Thoracic aorta (tissue), 2 donors: ENCODE measurements at regions not wholly inside any gene's neighbourhood (a gene's known extent, or its start where the extent isn't known, plus 50 kb on each side); places are given as distances from the start of the nearest gene placed in this dataset.

ENCODE experiments used
- ATAC-seq: fragments of 150-250 bp; one replicate; pipeline ENCODE4 v1.8.0; 2017; ENCODE audit warnings: low read depth; ENCODE audit not compliant: insufficient number of reproducible peaks, low FRiP score
- DNase-seq: peaks from one replicate; pipeline ENCODE4 v3.0.0-alpha.2; 2020; ENCODE audit warnings: low spot score
- H3K27ac ChIP-seq, 2 donors: fragments of 200-600 bp; sonication (generic); 1 replicate in 1 of 2; 2 replicates in 1 of 2; pipeline ENCODE4 v1.5.1; 2016; ENCODE audit warnings: mild to moderate bottlenecking in 2 of 2, moderate library complexity in 2 of 2
- H3K27me3 ChIP-seq: fragments of 200-600 bp; sonication (generic); replicated peaks from 2 replicates; pipeline ENCODE4 v1.6.0; 2016; ENCODE audit warnings: mild to moderate bottlenecking; ENCODE audit not compliant: insufficient read depth
- H3K36me3 ChIP-seq: fragments of 200-600 bp; sonication (generic); one replicate; pipeline ENCODE4 v1.5.1; 2016
- H3K4me1 ChIP-seq, 2 donors: fragments of 200-600 bp; sonication (generic); 1 replicate in 1 of 2; 2 replicates in 1 of 2; pipeline versions ENCODE4 v1.5.1 to v1.6.0; 2016; ENCODE audit warnings: low read depth in 2 of 2, mild to moderate bottlenecking in 1 of 2; ENCODE audit not compliant: control insufficient read depth in 1 of 2
- H3K4me3 ChIP-seq: fragments of 200-600 bp; sonication (generic); 2 replicates; pipeline ENCODE4 v1.5.1; 2016; ENCODE audit warnings: mild to moderate bottlenecking
- H3K9me3 ChIP-seq: fragments of 200-600 bp; sonication (generic); 2 replicates; pipeline ENCODE4 v1.5.1; 2016
- TF ChIP-seq, protein P1 (sequence below): fragments of 200-600 bp; sonication (generic); IDR thresholded peaks from one replicate; pipeline ENCODE4 v1.5.1; 2019; ENCODE audit warnings: antibody characterized with exemption

DNA sequence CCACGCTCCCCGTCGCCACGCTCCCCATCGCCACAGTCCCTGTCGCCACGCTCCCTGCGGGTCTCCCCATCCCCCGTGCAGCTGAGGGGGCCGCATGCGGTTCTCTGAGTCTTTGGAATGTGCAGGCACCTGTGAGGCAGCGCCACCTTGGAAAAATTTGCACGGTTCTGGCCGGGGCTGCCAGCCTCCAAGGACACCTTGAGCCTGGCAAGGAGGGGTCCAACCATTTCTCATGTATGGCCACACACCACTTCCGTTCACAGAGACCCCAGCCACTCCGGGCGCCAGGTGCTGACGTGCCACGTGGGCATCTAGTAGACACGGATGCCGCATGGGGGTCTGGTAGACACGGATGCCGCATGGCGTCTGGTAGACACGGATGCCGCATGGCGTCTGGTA, 70.5 kb upstream of the ADGRA1 start:
- H3K4me3 ChIP-seq, result no peak overlapping the region
- DNase-seq (no peak), ATAC-seq (no peak)
- no peaks in the 10 kb centered on the region for H3K9me3 ChIP-seq
- H3K27me3 ChIP-seq, result no peaks in the 10 kb centered on the region
- TF ChIP-seq, protein P1, sequence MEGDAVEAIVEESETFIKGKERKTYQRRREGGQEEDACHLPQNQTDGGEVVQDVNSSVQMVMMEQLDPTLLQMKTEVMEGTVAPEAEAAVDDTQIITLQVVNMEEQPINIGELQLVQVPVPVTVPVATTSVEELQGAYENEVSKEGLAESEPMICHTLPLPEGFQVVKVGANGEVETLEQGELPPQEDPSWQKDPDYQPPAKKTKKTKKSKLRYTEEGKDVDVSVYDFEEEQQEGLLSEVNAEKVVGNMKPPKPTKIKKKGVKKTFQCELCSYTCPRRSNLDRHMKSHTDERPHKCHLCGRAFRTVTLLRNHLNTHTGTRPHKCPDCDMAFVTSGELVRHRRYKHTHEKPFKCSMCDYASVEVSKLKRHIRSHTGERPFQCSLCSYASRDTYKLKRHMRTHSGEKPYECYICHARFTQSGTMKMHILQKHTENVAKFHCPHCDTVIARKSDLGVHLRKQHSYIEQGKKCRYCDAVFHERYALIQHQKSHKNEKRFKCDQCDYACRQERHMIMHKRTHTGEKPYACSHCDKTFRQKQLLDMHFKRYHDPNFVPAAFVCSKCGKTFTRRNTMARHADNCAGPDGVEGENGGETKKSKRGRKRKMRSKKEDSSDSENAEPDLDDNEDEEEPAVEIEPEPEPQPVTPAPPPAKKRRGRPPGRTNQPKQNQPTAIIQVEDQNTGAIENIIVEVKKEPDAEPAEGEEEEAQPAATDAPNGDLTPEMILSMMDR, result no peak
- no peaks in the 10 kb centered on the region for H3K4me1 ChIP-seq
- H3K36me3 ChIP-seq, result no peaks in the 10 kb centered on the region
- H3K27ac ChIP-seq, result no peak overlapping the region

DNA sequence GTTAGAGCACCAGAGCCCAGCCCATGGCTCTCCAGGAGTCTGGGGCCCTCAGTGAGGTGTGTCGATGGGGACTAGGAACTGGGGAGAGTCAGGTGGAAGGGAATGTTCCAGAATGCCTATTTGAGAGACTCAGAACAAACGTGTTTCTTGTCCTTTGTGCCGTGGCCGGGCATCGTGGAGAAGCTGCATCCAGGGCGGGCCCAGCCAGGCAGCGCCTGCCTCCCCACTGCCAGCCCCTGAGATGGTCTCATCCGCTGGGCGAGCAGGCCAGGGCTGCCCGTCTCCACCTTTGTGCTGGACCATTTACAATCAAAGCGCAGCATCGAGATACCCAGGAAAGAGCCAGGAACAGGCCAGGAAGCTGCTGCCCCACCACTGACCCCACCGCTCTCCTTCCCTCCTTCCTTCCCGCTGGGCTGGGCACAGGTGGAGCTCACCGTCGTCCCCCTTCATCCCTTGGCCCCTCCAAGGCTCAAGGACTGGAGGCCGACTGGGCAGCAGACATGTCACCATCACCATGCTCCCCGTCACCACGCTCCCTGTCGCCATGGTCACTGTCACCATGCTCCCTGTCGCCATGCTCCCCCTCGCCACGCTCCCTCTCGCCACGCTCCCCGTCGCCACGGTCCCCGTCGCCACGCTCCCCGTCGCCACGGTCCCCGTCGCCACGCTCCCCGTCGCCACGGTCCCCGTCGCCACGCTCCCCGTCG, 71.1 kb upstream of the ADGRA1 start:
- TF ChIP-seq, protein P1, result no peak
- no peak for ATAC-seq
- no peak for DNase-seq
- no peaks in the 10 kb centered on the region for H3K4me1 ChIP-seq
- H3K27me3 ChIP-seq, result no peaks in the 10 kb centered on the region
- H3K9me3 ChIP-seq, result no peaks in the 10 kb centered on the region
- H3K4me3 ChIP-seq, result no peak overlapping the region
- no peaks in the 10 kb centered on the region for H3K36me3 ChIP-seq
- H3K27ac ChIP-seq, result no peak overlapping the region

DNA sequence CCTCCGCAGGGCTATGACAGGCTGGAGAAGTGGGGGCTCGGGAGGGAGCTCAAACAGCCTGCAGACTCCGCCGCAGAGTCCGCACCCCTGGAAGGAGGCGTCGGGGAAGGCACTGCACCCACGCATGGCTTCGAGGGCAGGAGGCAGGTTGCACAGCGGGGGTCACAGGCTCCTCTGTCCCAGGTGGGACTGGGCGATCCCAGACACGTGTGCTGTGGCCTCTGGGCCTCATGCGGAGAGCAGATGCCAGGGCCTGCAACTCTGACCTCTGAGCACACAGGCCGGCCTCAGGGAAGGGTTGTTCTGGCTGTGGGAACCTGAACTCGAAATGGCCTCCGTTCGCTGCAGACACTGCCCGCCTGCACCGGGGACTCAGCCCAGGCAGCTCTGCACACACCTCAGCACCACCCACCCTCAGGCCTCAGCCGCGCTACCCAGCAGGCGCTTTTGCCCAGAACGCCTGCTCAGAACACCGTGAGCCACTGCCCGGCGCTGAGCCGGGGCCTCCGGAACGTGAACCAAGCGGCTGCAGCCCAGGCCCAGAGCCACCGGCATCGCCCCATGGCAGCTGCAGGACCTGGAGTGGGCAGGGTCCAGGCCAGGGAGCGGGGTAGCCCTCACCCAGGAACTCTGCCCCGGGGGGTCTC, 71.8 kb upstream of the ADGRA1 start:
- TF ChIP-seq, protein P1, result no peak
- Histone ChIP-seq H3K27ac (no peak overlapping the region), H3K36me3 (no peaks in the 10 kb centered on the region), H3K4me3 (no peak overlapping the region), H3K9me3 (no peaks in the 10 kb centered on the region), H3K4me1 (no peaks in the 10 kb centered on the region), H3K27me3 (no peaks in the 10 kb centered on the region)
- DNase-seq (no peak), ATAC-seq (no peak)

DNA sequence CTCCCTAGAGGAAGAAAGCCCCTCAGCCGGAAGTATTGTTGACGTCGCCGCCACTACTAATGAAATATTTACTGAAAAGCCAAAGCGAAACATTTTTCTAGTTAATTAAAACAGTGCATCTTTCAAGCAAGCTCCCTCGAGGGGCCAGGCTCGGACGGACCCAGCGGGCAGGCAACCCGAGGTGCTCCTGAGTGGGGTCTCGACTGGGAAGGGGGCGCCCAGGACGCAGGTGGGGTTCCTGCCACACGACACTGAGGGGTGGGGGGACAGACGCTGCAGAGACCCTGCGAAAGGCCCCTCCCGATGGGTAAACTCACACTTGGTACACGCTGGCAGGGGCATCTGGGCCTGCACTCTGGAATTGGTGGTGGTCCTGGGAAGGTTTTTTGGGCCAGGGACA, 72.4 kb upstream of the ADGRA1 start:
- no peak overlapping the region for H3K4me3 ChIP-seq
- ATAC-seq (no peak), DNase-seq (no peak)
- no peaks in the 10 kb centered on the region for H3K9me3 ChIP-seq
- TF ChIP-seq, protein P1, result no peak
- no peaks in the 10 kb centered on the region for H3K4me1 ChIP-seq
- no peaks in the 10 kb centered on the region for H3K36me3 ChIP-seq
- no peak overlapping the region for H3K27ac ChIP-seq
- no peaks in the 10 kb centered on the region for H3K27me3 ChIP-seq

DNA sequence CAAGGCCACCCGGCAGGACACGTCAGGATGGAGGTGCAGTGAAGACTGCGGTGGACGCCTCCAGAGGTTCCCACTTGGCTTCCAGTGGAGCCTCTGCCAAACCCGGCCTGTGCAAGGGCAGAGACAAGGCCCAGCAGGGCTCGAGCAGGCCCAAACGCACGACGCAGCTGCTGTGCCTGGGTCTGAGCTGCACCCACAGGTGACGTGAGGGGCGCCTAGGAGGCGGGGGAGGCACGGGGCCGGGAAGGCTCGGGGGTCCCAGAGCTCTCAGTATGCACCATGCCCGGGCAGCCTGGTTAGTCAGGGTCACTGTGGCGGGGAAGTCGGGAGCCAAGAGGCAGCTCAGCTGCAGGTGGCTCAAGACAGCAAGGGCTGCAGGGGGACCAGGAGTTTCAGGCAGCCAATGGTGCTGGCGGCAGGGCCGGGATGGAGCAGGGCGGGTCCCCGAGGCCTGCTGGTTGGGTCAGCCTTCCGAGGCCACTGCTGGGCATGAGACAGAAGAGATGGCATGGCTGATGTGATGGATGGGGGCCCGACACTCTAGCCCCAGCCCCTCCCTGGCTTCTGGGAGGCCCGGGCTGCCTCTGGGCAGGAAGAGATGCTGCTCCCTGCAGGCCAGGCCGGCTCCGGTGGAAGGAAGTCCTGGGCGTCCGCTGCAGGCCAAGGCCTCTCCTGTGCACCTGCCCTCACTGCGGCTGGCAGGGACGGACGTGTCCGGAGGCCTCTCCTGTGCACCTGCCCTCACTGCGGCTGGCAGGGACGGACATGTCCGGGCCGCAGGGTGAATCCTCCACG, 72.2 kb upstream of the CFAP46 start:
- no peak overlapping the region for H3K27ac ChIP-seq
- H3K36me3 ChIP-seq, result no peaks in the 10 kb centered on the region
- ATAC-seq (no peak), DNase-seq (no peak)
- no peaks in the 10 kb centered on the region for H3K9me3 ChIP-seq
- H3K4me3 ChIP-seq, result no peak overlapping the region
- TF ChIP-seq, protein P1, result no peak
- H3K27me3 ChIP-seq, result no peaks in the 10 kb centered on the region
- no peaks in the 10 kb centered on the region for H3K4me1 ChIP-seq
